ENCODE measurements at regions not wholly inside any gene's neighbourhood (a gene's known extent, or its start where the extent isn't known, plus 50 kb on each side); places are given as distances from the start of the nearest gene placed in this dataset.

GRCh38 chr6:92496527-92496926 is 922.8 kb downstream of the EPHA7 start:
- no peak for DNase-seq (ENCODE audit: low read depth)
- no peak overlapping the region for H3K4me3 ChIP-seq (ENCODE audit: low read depth, low read length)
- no peak for TF ChIP-seq CTCF (IDR thresholded peaks at IDR 0.05; ENCODE audit: control insufficient read depth, extremely low read depth, insufficient read depth)

GRCh38 chr6:92495242-92495641 is 924.1 kb downstream of the EPHA7 start:
- no peak for DNase-seq (ENCODE audit: low read depth)
- TF ChIP-seq CTCF (IDR thresholded peaks at IDR 0.05; ENCODE audit: control insufficient read depth, extremely low read depth, insufficient read depth), result no peak
- no peak overlapping the region for H3K4me3 ChIP-seq (ENCODE audit: low read depth, low read length)

GRCh38 chr6:92485487-92485886 is 933.9 kb downstream of the EPHA7 start:
- no peak for DNase-seq (ENCODE audit: low read depth)

GRCh38 chr6:92479831-92480230 is 939.5 kb downstream of the EPHA7 start:
- DNase-seq (ENCODE audit: low read depth), result no peak
- no peak overlapping the region for H3K4me3 ChIP-seq (ENCODE audit: low read depth, low read length)
- no peak for TF ChIP-seq CTCF (IDR thresholded peaks at IDR 0.05; ENCODE audit: control insufficient read depth, extremely low read depth, insufficient read depth)

More at GRCh38 chr6:92485487-92485886, 933.9 kb downstream of the EPHA7 start:
- TF ChIP-seq CTCF (IDR thresholded peaks at IDR 0.05; ENCODE audit: control insufficient read depth, extremely low read depth, insufficient read depth), result no peak
- no peak overlapping the region for H3K4me3 ChIP-seq (ENCODE audit: low read depth, low read length)

- no peak for DNase-seq (ENCODE audit: low read depth)
- no peak for TF ChIP-seq CTCF (IDR thresholded peaks at IDR 0.05; ENCODE audit: control insufficient read depth, extremely low read depth, insufficient read depth)
These were observed 946.3 kb downstream of the EPHA7 start for GRCh38 chr6:92473056-92473455.

GRCh38 chr6:92469186-92469828 is 950.1 kb downstream of the EPHA7 start:
- no peak overlapping the region for H3K4me3 ChIP-seq (ENCODE audit: low read depth, low read length)
- TF ChIP-seq CTCF (IDR thresholded peaks at IDR 0.05; ENCODE audit: control insufficient read depth, extremely low read depth, insufficient read depth), result no peak
- no peak for DNase-seq (ENCODE audit: low read depth)

More at GRCh38 chr6:92473056-92473455, 946.3 kb downstream of the EPHA7 start:
- H3K4me3 ChIP-seq (ENCODE audit: low read depth, low read length), result no peak overlapping the region

GRCh38 chr6:92468066-92468465 is 951.3 kb downstream of the EPHA7 start:
- no peak for DNase-seq (ENCODE audit: low read depth)
- TF ChIP-seq CTCF (IDR thresholded peaks at IDR 0.05; ENCODE audit: control insufficient read depth, extremely low read depth, insufficient read depth), result no peak
- no peak overlapping the region for H3K4me3 ChIP-seq (ENCODE audit: low read depth, low read length)
